ENCODE measurements at regions not wholly inside any gene's neighbourhood (a gene's known extent, or its start where the extent isn't known, plus 50 kb on each side); places are given as distances from the start of the nearest gene placed in this dataset.

- CTCF ChIA-PET = no interaction called here
- no peaks in the 10 kb centered on the region for H3K36me3 Mint-ChIP-seq (ENCODE audit: low read depth)
- no peak overlapping the region for H3K4me3 Mint-ChIP-seq
- intact Hi-C loops (cut with micrococcal nuclease) = no loop called here
- H3K4me1 Mint-ChIP-seq (ENCODE audit: low read depth) = no peaks in the 10 kb centered on the region
- no peaks in the 10 kb centered on the region for H3K9me3 Mint-ChIP-seq
- no peak for DNase-seq
- peaks cover 4% of the 10 kb centered on the region for H3K27me3 Mint-ChIP-seq (ENCODE audit: low read depth)
- H3K27ac Mint-ChIP-seq = no peak overlapping the region
Measured at GRCh38 chr3:161576311-161576710, 79.7 kb downstream of the OTOL1 start.

- Mint-ChIP-seq H3K36me3 (ENCODE audit: low read depth) (no peaks in the 10 kb centered on the region), H3K27ac (no peak overlapping the region), H3K4me1 (ENCODE audit: low read depth) (no peaks in the 10 kb centered on the region), H3K9me3 (no peaks in the 10 kb centered on the region), H3K4me3 (no peak overlapping the region), H3K27me3 (ENCODE audit: low read depth) (peaks cover 2% of the 10 kb centered on the region)
- intact Hi-C loops (cut with micrococcal nuclease) = no loop called here
- no peak for DNase-seq
- CTCF ChIA-PET = no interaction called here
Measured at GRCh38 chr3:161576714-161577510, 80.3 kb downstream of the OTOL1 start.

GRCh38 chr3:161577662-161578061 is 81.1 kb downstream of the OTOL1 start:
- intact Hi-C loops (cut with micrococcal nuclease) = no loop called here
- Mint-ChIP-seq H3K36me3 (ENCODE audit: low read depth) (no peaks in the 10 kb centered on the region), H3K9me3 (no peaks in the 10 kb centered on the region), H3K4me3 (no peak overlapping the region), H3K27me3 (ENCODE audit: low read depth) (peaks cover 2% of the 10 kb centered on the region), H3K4me1 (ENCODE audit: low read depth) (no peaks in the 10 kb centered on the region), H3K27ac (no peak overlapping the region)
- DNase-seq = no peak
- CTCF ChIA-PET = no interaction called here

GRCh38 chr3:161579395-161580126 is 83.0 kb downstream of the OTOL1 start:
- H3K4me3 Mint-ChIP-seq = no peak overlapping the region
- CTCF ChIA-PET = no interaction called here
- no peaks in the 10 kb centered on the region for H3K36me3 Mint-ChIP-seq (ENCODE audit: low read depth)
- H3K9me3 Mint-ChIP-seq = no peaks in the 10 kb centered on the region
- DNase-seq = no peak
- H3K27ac Mint-ChIP-seq = no peak overlapping the region
- intact Hi-C loops (cut with micrococcal nuclease) = no loop called here
- no peaks in the 10 kb centered on the region for H3K4me1 Mint-ChIP-seq (ENCODE audit: low read depth)
- H3K27me3 Mint-ChIP-seq (ENCODE audit: low read depth) = peaks cover 2% of the 10 kb centered on the region

GRCh38 chr3:161585922-161586321 is 89.3 kb downstream of the OTOL1 start:
- Mint-ChIP-seq H3K27me3 (ENCODE audit: low read depth) (peaks cover 2% of the 10 kb centered on the region), H3K36me3 (ENCODE audit: low read depth) (no peaks in the 10 kb centered on the region), H3K27ac (no peak overlapping the region), H3K9me3 (no peaks in the 10 kb centered on the region), H3K4me1 (ENCODE audit: low read depth) (no peaks in the 10 kb centered on the region), H3K4me3 (no peak overlapping the region)
- no peak for DNase-seq
- CTCF ChIA-PET = no interaction called here
- intact Hi-C loops (cut with micrococcal nuclease) = no loop called here

- no peaks in the 10 kb centered on the region for H3K4me1 Mint-ChIP-seq (ENCODE audit: low read depth)
Measured at GRCh38 chr3:161586556-161587235, 90.1 kb downstream of the OTOL1 start.

GRCh38 chr3:161598639-161599038 is 102.0 kb downstream of the OTOL1 start:
- Mint-ChIP-seq H3K27ac (no peak overlapping the region), H3K36me3 (ENCODE audit: low read depth) (no peaks in the 10 kb centered on the region), H3K27me3 (ENCODE audit: low read depth) (no peaks in the 10 kb centered on the region), H3K4me3 (no peak overlapping the region), H3K9me3 (no peaks in the 10 kb centered on the region), H3K4me1 (ENCODE audit: low read depth) (no peaks in the 10 kb centered on the region)
- intact Hi-C loops (cut with micrococcal nuclease) = no loop called here
- DNase-seq = no peak
- CTCF ChIA-PET = no interaction called here

More at GRCh38 chr3:161586556-161587235, 90.1 kb downstream of the OTOL1 start:
- Mint-ChIP-seq H3K27me3 (ENCODE audit: low read depth) (no peaks in the 10 kb centered on the region), H3K9me3 (peaks cover 3% of the 10 kb centered on the region), H3K36me3 (ENCODE audit: low read depth) (no peaks in the 10 kb centered on the region), H3K4me3 (no peak overlapping the region), H3K27ac (no peak overlapping the region)
- no peak for DNase-seq
- intact Hi-C loops (cut with micrococcal nuclease) = no loop called here
- CTCF ChIA-PET = no interaction called here

- Mint-ChIP-seq H3K4me1 (ENCODE audit: low read depth) (no peaks in the 10 kb centered on the region), H3K36me3 (ENCODE audit: low read depth) (no peaks in the 10 kb centered on the region), H3K9me3 (no peaks in the 10 kb centered on the region), H3K27ac (no peak overlapping the region), H3K27me3 (ENCODE audit: low read depth) (no peaks in the 10 kb centered on the region), H3K4me3 (no peak overlapping the region)
- CTCF ChIA-PET = no interaction called here
- intact Hi-C loops (cut with micrococcal nuclease) = no loop called here
- no peak for DNase-seq
Measured at GRCh38 chr3:161599697-161600096, 103.1 kb downstream of the OTOL1 start.

- DNase-seq = no peak
- intact Hi-C loops (cut with micrococcal nuclease) = no loop called here
- Mint-ChIP-seq H3K9me3 (no peaks in the 10 kb centered on the region), H3K4me1 (ENCODE audit: low read depth) (no peaks in the 10 kb centered on the region), H3K27ac (no peak overlapping the region), H3K27me3 (ENCODE audit: low read depth) (no peaks in the 10 kb centered on the region), H3K36me3 (ENCODE audit: low read depth) (no peaks in the 10 kb centered on the region), H3K4me3 (no peak overlapping the region)
- CTCF ChIA-PET = no interaction called here
Measured at GRCh38 chr3:161600173-161600572, 103.6 kb downstream of the OTOL1 start.

- no peak for DNase-seq
- Mint-ChIP-seq H3K4me3 (no peak overlapping the region), H3K27me3 (ENCODE audit: low read depth) (no peaks in the 10 kb centered on the region), H3K27ac (no peak overlapping the region), H3K36me3 (ENCODE audit: low read depth) (no peaks in the 10 kb centered on the region), H3K4me1 (ENCODE audit: low read depth) (no peaks in the 10 kb centered on the region), H3K9me3 (no peaks in the 10 kb centered on the region)
- intact Hi-C loops (cut with micrococcal nuclease) = no loop called here
- CTCF ChIA-PET = no interaction called here
Measured at GRCh38 chr3:161602475-161602874, 105.9 kb downstream of the OTOL1 start.

- Mint-ChIP-seq H3K36me3 (ENCODE audit: low read depth) (no peaks in the 10 kb centered on the region), H3K27me3 (ENCODE audit: low read depth) (no peaks in the 10 kb centered on the region), H3K4me3 (no peak overlapping the region), H3K9me3 (no peaks in the 10 kb centered on the region), H3K27ac (no peak overlapping the region), H3K4me1 (ENCODE audit: low read depth) (no peaks in the 10 kb centered on the region)
- no peak for DNase-seq
- CTCF ChIA-PET = no interaction called here
- intact Hi-C loops (cut with micrococcal nuclease) = no loop called here
Measured at GRCh38 chr3:161602918-161603317, 106.3 kb downstream of the OTOL1 start.

GRCh38 chr3:161607056-161607455 is 110.4 kb downstream of the OTOL1 start:
- intact Hi-C loops (cut with micrococcal nuclease) = no loop called here
- H3K4me3 Mint-ChIP-seq = no peak overlapping the region
- H3K27me3 Mint-ChIP-seq (ENCODE audit: low read depth) = no peaks in the 10 kb centered on the region
- H3K4me1 Mint-ChIP-seq (ENCODE audit: low read depth) = no peaks in the 10 kb centered on the region
- no peak overlapping the region for H3K27ac Mint-ChIP-seq
- CTCF ChIA-PET = no interaction called here
- no peaks in the 10 kb centered on the region for H3K36me3 Mint-ChIP-seq (ENCODE audit: low read depth)
- peaks cover 7% of the 10 kb centered on the region for H3K9me3 Mint-ChIP-seq
- DNase-seq = no peak

GRCh38 chr3:161619351-161619750 is 122.7 kb downstream of the OTOL1 start:
- Mint-ChIP-seq H3K36me3 (ENCODE audit: low read depth) (no peaks in the 10 kb centered on the region), H3K4me3 (no peak overlapping the region), H3K27me3 (ENCODE audit: low read depth) (no peaks in the 10 kb centered on the region), H3K4me1 (ENCODE audit: low read depth) (no peaks in the 10 kb centered on the region), H3K27ac (no peak overlapping the region), H3K9me3 (no peaks in the 10 kb centered on the region)
- CTCF ChIA-PET = no interaction called here
- intact Hi-C loops (cut with micrococcal nuclease) = no loop called here
- no peak for DNase-seq
